NCI-H1417 (cell line): ENCODE measurements at regions not wholly inside any gene's neighbourhood (a gene's known extent, or its start where the extent isn't known, plus 50 kb on each side); places are given as distances from the start of the nearest gene placed in this dataset.
A peak's percentile ranks its signal among the peaks of the same experiment; 100 is the strongest.
"Not testable (repeated sequence)": the region's sequence is repeated elsewhere in the genome, so short reads cannot be mapped to it uniquely, and the experiment has no call there.

ENCODE experiments used
- DNase-seq, 3 experiments: peaks; one replicate each; lab custom pipeline; 2025; lab: John Stamatoyannopoulos, UW

DNA sequence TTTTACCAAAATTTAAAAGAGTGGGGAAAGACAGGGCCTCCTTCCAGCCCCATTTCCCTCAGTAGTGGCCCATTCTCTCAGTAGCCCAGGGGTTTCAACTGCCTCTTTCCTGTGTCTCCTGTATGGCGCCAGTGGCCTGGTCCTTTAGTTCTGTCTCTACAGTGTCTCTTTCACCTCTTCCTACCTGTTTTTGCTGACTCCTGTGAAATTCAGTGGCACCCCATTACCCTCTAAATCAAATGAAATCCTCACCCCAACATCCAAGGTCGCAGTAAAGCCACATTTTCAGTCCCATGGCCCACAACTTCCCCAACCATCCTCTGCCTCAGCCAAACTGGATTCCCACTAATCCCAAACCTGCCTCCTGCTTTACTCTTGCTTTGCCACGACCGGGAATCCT is 200.7 kb downstream of the IPMK start:
- no peak for DNase-seq

DNA sequence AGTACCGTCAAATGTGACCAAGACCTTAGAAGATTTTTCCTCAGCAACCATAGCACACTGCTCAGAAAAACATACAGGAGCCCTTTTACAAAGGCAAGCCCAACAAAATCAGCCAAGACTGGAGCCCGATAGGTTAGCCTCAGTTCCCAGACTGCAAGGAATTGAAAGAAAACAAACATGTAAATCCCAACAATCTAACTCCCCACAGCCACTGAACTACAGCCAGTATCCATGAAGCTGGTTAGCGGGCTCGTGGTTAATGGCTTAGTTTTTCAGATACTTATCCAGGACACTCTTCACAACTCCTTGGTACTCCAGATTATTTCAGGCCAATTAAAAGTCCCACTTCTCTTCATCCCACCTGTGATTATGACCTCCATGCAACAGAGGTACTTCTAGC is 201.6 kb downstream of the IPMK start:
- no peak for DNase-seq

DNA sequence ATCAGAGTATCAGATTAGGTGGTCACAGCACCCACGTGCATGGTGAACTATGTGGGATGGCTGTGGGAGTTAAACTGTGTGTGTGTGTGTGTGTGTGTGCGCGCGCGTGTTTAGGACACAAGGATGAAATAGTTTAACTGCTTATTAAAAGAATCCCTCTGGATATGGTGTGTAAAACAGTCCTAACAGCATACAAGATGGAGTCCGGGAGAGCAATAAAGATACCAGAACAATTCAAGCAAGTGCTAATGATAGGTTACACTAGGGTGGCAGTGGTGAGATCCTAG is 202.2 kb downstream of the IPMK start:
- no peak for DNase-seq

DNA sequence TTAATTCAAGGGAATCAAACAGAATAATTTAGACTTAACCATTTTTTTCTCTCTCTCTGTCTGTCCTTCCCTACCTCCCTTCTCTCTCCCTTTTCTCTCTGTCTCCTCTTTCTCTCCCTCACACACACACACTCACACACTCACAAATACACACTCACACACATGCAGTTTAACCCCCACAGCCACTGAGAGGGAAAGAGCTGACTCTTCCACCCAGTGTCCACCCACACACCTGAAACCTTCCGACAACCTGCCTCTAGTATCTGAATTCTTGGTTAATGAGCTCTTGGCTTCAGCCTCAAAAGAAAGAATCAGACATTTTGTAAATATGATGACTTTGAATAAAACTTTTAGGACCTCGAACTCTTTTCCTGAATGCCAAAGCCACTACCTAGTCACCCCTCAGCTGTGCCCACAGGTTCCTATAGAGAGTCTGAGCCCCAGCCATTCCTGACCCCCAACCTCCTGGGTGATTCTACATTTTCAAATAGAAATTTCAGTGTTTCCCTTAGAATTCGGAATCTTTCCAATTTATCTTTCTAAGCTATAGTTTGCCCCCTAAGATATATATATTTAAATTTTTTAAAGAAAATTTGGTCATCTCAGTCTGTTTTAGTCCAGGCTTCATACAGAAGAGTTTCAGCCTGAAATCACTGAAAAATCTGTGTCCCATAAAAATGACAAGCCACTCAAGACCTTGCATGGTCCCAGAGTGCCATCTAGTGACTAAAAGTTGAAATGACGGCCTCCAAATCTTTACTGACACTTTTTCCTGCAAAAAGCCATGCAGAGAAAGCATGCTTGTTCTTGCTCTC is 202.8 kb downstream of the IPMK start:
- peak; percentile 1 to 68 (median 35) for DNase-seq

DNA sequence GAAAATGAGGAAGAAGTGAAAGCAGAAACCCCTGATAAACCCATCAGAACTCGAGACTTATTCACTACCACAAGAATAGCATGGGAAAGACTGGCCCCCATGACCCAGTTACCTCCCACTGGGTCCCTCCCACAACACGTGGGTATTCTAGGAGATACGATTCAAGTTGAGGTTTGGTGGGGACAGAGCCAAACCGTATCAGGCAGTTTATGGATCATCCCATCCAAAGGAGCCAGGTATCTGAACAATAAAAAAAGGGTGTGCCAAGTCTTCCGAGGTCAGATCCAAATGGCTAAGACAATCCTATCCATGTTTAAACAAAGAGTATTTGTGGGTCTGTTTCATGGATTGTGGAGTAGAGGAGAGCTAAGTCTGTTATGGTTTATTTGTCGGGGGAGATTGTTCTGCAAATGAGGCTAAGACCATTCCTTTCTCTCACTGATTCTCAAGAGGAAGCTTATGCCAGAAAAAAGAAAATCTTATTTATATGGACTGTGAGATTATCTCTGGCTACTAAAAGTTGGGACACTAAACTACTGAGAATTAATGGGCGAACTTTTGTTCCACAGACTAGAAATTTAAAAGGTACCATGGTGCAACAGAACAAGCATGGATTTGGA is 203.7 kb downstream of the IPMK start:
- DNase-seq = no peak

DNA sequence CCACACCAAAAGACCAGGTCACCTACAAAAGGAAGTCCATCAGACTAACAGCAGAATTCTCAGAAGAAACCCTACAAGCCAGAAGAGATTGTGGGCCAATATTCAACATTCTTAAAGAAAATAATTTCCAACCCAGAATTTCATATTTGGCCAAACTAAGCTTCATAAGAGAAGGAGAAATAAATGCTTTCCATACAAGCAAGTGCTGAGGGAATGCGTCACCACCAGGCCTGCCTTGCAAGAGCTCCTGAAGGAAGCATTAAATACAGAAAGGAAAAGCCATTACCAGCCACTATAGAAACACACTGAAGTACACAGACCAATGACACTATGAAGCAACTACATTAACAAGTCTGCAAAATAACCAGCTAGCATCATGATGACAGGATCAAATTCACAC is 209.0 kb downstream of the IPMK start:
- DNase-seq = not testable (repeated sequence)

DNA sequence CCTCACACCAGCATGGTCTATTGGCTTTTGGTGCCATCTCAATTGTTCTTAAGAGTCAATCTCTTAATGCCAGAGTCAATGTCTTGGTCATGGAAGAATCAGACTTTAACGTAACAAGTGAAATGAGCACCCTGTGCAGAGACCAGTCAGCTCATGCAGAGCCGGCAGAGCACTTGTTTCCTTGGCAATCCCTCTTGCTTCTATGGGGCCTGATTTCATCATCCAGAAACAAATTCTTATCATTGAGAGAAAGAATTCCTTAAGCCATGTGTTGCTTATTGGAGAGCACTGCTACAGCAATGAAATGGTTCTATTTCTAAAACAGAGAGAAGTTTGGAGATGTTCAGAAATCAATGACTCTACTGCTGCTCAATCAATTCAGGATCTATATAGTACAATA is 212.8 kb downstream of the IPMK start:
- no peak for DNase-seq

DNA sequence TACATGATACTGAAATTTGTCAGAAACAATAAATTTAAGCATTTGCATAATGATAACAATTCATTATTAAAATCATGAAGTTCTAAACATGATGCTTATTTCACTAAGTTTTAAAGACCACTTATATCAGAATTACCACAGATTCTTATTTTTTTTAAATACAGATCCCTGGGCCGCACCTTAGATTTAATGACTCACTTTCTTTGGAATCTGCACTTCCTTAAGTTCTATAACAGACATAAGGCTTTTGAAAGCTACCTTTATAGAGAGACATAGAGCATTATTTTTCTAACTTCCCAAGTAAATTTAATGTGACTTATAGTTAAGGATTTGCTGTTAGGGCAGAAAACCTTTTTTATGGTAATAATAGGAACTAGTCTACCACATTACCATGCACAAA is 214.9 kb downstream of the IPMK start:
- no peak for DNase-seq

DNA sequence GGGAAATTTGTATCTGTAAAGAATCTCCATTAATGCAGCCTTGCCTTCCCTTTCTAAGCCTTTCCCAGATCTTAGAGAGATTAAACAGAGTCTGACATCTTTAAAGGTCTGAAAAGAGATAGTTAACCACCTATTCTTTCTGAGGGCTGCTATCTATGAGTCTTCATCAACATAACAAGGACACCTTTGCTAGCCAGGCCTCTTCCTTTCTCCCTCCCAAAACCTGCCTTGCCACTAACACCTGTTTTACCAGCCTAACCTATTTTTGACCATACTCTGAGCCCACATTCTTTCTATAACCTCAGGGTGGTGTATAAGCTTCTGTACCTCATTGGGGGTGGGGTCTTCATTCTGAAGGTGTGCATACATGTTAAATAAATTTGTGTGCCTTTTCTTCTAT is 217.1 kb downstream of the IPMK start:
- no peak for DNase-seq

DNA sequence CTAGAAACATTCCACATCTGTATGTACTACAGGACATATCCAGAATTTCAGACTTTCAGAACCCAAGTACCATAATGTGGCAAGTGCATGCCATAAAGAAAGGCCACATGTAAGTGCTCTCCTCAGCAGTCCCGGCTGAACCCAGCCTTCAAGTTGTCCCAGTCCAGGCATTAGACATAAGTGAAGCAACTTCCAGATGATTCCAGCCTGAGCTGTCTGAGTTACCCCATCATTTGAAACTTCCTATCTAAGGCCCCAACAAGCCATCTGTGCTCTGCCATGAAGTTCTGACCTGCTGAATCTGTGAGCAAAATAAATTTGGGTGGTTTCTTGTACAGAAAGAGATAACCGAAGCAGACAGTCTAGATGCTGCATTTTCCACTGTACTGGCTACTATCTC is 218.8 kb downstream of the IPMK start:
- DNase-seq = no peak

DNA sequence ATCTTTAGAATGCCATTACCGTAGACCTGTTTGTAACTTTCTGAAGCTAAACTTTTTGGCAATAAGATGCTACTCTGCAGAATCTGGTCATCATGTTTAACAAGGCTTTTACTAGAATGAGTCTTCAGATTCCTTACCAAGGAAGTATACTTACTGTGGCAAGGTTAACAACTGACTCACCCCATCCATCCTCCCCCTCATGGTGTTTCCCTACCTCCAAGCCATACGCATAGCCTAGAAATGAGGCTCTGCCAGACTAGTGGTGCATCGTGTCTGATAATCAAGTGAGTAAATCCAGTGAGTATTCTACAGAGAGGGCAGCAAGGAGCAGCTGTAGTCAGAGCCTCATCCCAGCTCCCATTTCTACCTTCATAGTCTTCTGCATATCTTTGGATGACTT is 223.6 kb downstream of the IPMK start:
- DNase-seq = no peak

DNA sequence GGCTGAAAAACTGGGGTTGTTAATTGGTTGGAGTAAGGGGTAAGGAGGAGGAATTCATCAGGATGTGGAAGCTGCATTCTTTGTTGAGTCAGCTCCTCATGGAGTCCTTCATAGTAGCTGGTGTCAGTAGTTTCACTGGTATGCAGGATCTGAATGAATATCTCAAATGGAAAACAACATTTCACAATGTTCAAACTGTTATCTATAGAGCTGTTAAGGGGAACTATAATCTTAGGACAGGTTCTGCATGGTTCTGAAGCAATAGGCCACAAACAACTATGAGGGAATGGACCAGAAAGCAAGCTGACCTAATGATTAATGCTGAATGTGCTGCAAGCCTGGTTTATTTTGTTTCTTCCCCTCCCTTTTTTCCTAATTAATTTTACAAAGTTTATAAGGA is 225.8 kb downstream of the IPMK start:
- no peak for DNase-seq

DNA sequence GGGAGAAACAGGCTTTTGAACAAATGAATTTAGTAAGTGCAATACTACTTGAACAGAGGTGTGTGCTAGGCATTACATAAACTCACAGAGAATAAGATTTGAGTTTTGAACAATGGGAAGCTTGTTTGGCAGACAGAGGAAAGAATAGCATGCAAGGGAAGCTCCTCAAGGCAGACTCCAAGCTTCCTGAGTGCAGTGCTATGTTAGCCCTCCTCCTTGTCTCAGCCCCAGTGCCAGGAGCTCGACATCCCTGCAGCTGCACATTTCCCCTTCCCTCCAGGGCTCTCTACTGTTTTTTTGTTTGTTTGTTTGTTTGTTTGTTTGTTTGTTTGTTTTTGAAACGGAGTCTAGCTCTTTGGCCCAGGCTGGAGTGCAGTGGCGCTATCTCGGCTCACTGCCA is 237.5 kb downstream of the IPMK start:
- no peak for DNase-seq

DNA sequence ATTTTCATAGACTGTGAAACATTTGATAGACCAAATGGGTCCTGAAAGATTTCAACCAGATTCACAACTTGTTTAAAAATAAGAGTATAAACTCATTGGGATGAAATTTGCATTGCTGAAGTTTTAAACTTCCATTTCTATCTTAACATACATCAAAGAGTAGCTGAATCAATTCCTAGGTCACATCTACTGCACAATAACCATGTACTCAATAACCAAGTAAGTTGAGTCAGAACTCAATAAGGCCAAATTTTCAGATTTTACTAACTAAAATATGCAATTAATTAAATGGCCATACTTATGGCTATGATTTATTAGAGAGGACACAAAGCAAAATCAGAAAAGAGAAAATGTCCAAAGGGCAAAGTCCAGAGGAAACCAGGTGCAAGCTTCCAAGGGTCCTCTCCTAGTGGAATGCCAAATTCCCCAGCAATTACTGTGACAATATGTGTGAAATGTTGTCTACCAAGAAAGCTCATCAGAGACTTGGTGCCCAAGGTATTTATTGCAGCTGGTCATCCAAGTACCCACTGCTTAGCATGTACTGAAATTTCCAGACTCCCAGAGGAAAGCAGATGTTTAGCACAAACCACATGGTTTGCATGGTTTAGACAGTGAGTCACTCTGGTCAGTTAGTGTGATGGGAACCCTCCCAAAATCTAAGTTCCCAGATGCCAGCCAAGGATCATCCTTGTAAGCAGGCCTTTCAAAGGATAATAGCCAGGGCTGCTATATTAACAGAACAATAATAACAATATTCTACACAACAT is 238.9 kb downstream of the IPMK start:
- DNase-seq = no peak

DNA sequence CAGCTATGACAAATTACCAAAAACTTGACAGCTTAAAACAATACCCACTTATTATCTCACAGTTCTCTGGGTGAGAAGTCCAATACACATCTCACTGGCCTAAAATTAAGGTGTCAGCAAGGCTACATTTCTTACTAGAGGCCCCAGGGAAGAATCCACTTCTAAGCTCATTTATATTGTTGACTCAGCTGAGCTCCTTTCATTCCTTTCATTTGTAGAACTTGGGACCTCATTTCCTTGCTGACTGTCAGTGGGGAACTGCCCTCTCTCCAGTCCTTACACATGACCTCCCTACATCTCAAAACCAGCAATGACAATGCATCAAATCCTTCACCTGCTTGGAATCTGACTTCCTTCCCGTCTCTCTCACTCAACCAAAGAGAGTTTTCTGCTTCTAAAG is 240.3 kb downstream of the IPMK start:
- peak in 1 of 3 experiments; percentile 66 for DNase-seq

DNA sequence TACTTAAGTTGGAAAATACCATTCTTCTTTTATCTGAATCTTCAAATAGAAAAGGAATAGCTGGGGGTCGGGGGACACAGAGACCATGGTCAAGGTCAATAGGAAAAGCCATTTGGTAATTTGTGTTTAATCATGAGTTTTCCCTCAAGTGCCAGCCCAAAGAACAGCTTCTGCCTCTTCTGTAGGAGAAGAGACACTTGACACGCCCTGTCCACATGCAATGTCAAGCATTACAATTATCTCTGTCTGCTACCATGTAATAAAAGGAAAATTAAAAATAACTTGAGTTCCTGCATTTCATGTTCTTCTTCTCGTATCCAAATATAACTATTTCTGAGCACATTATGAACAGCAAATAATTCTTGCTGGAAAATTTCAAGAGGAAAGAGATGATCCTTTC is 241.7 kb downstream of the IPMK start:
- peak in 1 of 3 experiments; percentile 45 for DNase-seq

DNA sequence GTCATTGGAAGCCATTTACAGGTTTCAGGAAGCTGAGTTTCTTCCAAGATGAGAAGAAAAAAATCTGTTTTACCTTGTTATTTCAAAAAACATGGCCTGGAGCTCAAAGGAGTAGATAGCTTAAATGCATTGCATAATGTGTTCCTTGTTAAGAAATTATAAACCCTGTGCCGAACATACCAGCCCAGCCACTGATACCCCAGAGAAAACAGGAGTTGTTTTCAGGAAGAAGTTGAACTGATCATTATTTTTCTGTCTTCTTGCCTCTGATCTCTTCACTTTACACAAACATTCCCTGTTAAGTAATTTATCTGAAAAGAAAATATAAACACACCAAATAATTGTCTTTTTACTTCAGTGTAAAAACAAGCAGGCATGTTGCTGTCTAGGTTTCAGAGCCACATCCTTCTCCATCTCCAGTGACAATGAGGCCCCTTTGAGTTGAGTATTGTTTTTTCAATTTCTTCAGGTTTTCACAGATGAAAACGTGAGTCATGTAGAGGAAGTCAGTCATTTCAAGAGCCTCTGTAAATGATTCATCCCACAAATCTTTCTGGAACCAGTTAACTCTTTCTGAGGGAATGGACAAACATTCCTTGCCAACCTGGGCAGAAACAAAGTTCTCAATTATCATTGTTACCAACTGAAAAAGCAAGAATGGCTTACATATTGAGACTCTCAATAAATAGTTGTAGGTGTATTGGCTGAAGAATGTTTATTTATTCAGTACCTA is 244.2 kb downstream of the IPMK start:
- DNase-seq = no peak

DNA sequence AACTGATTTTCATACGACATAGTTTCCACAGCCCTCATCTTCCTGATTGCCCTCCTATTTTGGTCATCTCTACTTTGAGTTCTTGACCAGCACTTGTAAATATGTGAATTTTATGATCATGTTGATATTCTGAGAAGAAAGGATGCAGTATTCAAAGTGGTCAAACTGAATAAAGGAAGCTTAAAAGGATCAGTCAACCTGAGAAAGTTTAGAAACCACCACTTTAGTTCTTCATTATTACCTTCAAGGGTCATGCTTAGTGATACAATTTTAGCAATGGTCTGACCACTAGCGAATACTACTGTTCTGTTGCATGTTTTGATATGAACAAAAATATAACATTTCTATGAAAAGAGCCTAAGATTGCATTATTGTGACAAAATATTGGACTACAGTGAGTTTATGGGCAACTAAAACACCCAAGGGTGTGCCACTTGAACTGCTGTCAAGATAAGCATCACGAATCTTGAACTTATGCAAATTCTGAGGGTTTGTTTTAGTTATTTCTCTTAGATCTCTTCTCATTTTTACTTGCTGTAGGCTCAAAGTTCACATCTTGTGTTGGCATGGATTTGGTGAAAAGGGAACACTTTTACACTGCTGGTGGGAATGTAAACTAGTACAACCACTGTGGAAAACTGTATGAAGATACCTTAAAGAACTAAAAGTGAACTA is 247.7 kb downstream of the IPMK start:
- DNase-seq = no peak

DNA sequence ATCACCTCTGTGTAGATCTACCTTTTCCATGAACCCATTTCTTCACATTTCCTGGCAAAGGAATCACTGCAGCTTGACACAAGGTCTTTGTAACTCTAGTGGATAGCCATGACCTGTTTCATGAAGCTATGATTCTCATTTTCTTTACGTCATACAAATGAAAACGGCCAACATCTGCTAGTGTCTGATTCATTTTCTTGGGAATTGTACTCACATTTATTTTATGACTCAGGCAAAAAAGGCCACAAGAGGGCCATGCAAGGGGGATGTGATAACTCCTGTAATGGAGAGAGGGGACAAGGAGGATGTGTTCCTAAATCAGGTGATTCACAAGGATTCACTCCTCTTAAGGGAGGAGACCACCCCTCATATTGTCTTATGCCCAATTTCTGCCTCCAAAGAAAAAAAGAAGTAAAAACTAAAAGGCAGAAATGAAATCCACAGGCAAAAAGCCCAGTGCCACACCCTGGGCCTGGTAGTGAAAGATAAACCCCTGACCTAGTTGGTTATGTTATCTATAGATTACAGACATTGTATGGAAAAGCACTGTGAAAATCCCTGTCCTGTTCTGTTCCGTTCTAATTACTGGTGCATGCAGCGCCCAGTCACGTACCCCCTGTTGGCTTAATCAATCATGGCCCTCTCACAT is 249.9 kb downstream of the IPMK start:
- no peak for DNase-seq

DNA sequence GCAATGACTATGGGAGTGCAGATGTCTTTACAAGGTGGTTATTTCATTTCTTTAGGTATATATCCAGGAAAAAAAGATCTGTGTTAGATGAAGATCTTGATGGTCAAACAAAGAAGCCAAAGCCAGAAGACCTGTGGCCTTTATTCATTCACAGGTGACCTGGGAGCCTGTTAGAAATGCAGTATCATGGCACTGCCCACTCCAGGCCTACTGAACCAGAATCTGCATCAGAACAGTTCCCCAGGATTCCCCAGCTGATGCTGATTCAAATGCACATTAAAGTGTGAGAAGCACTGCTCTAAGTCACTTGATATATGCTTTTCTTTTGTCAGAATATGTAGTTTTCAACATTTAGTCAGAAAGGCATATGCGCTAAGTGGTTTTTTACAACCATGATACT is 251.1 kb downstream of the IPMK start:
- DNase-seq = no peak

DNA sequence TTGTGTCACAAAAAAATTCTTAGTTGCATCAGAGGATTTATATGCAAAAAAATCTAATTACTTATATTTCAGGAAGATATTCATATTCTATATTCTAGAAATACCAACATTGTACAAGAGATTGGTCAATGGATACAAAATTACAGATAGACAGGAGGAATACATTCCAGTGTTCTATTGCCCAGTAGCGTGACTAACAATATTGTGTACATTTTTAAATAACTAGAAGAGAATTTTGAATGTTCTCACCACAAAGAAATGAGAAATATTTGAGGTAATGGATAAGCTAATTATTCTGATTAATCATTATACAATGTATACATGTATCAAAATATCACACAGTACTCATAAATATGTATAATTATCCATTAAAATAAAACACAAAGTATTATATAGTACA is 253.3 kb downstream of the IPMK start:
- DNase-seq = no peak

DNA sequence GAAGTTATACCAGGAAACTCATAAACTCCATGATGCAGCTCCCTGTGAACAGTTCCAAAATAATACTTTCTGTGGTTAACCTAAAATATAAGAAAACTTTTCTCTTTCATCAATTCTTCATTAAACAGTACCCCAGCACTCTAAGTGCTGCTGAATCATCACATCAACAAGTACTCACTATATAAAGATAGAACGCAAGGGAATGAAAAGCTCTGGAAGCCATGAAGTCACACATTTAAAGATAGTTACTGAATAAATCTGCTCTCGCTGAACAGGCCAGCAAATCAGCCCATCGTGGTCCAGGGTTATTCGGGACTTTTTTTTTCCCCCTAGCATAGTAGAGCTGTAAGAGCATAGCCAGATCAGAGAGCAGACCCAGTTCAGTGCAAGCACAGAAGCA is 254.3 kb downstream of the IPMK start:
- DNase-seq = no peak
